ENCODE measurements at regions not wholly inside any gene's neighbourhood (a gene's known extent, or its start where the extent isn't known, plus 50 kb on each side); places are given as distances from the start of the nearest gene placed in this dataset.

- peak; percentile 81 for TF ChIP-seq RAD21 (IDR thresholded peaks at IDR 0.05; ENCODE audit: low read depth)
- no peak for TF ChIP-seq NFIC (IDR thresholded peaks at IDR 0.05)
- TF ChIP-seq, protein P1, sequence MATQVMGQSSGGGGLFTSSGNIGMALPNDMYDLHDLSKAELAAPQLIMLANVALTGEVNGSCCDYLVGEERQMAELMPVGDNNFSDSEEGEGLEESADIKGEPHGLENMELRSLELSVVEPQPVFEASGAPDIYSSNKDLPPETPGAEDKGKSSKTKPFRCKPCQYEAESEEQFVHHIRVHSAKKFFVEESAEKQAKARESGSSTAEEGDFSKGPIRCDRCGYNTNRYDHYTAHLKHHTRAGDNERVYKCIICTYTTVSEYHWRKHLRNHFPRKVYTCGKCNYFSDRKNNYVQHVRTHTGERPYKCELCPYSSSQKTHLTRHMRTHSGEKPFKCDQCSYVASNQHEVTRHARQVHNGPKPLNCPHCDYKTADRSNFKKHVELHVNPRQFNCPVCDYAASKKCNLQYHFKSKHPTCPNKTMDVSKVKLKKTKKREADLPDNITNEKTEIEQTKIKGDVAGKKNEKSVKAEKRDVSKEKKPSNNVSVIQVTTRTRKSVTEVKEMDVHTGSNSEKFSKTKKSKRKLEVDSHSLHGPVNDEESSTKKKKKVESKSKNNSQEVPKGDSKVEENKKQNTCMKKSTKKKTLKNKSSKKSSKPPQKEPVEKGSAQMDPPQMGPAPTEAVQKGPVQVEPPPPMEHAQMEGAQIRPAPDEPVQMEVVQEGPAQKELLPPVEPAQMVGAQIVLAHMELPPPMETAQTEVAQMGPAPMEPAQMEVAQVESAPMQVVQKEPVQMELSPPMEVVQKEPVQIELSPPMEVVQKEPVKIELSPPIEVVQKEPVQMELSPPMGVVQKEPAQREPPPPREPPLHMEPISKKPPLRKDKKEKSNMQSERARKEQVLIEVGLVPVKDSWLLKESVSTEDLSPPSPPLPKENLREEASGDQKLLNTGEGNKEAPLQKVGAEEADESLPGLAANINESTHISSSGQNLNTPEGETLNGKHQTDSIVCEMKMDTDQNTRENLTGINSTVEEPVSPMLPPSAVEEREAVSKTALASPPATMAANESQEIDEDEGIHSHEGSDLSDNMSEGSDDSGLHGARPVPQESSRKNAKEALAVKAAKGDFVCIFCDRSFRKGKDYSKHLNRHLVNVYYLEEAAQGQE (IDR thresholded peaks at IDR 0.05; ENCODE audit: low read depth), result no peak
Measured at GRCh38 chr7:130831817-130832481, 97.9 kb upstream of the KLF14 start.

DNA sequence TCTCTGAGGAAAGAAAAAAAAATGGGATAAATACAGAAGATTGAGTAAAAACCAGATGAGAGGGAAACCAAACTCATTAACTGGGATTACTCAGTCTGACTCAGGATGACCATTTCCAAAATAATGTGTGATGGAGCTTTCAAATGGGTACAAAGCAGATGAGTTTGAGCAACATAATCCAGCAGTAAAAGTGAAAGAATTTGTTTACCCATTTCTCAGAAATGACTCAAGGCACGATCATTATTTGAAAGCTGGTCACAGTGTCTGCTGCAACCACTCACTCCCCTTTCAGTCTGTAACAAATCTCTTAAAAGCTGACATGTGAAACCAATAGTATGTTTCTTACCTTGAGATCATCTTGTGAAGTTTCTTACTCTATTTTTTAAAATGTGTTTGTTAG is 104.7 kb upstream of the KLF14 start:
- TF ChIP-seq NFIC (IDR thresholded peaks at IDR 0.05) (no peak), FOXM1 (IDR thresholded peaks at IDR 0.05; ENCODE audit: borderline replicate concordance, low read depth) (no peak), EP300 (IDR thresholded peaks at IDR 0.05; ENCODE audit: borderline replicate concordance) (no peak), EGR1 (IDR thresholded peaks at IDR 0.05) (no peak), TCF12 (IDR thresholded peaks at IDR 0.05; ENCODE audit: low read depth) (no peak), MAX (IDR thresholded peaks at IDR 0.05) (no peak)

- no peak for TF ChIP-seq NFIC (IDR thresholded peaks at IDR 0.05)
- no peak for TF ChIP-seq TAF1 (IDR thresholded peaks at IDR 0.05; ENCODE audit: low read depth)
- TF ChIP-seq RAD21 (IDR thresholded peaks at IDR 0.05; ENCODE audit: low read depth), result no peak
- no peak for TF ChIP-seq USF1 (IDR thresholded peaks at IDR 0.05)
- no peak for TF ChIP-seq YY1 (IDR thresholded peaks at IDR 0.05; ENCODE audit: low read depth)
- TF ChIP-seq TCF12 (IDR thresholded peaks at IDR 0.05; ENCODE audit: low read depth), result no peak
- TF ChIP-seq FOXM1 (IDR thresholded peaks at IDR 0.05; ENCODE audit: borderline replicate concordance, low read depth), result no peak
- no peak for TF ChIP-seq ZBTB7A (IDR thresholded peaks at IDR 0.05; ENCODE audit: low read depth)
- TF ChIP-seq, protein P1 (IDR thresholded peaks at IDR 0.05; ENCODE audit: low read depth), result no peak
- TF ChIP-seq CREB1 (IDR thresholded peaks at IDR 0.05; ENCODE audit: low read depth), result no peak
- TF ChIP-seq EP300 (IDR thresholded peaks at IDR 0.05; ENCODE audit: borderline replicate concordance), result no peak
- TF ChIP-seq MAX (IDR thresholded peaks at IDR 0.05), result no peak
- TF ChIP-seq CEBPB (IDR thresholded peaks at IDR 0.05), result no peak
- no peak for TF ChIP-seq TEAD4 (IDR thresholded peaks at IDR 0.05)
- TF ChIP-seq EGR1 (IDR thresholded peaks at IDR 0.05), result no peak
Measured at GRCh38 chr7:130840599-130840998, 106.6 kb upstream of the KLF14 start.

GRCh38 chr7:130841416-130841815 is 107.4 kb upstream of the KLF14 start:
- TF ChIP-seq RAD21 (IDR thresholded peaks at IDR 0.05; ENCODE audit: low read depth) (no peak), NFIC (IDR thresholded peaks at IDR 0.05) (no peak), YY1 (IDR thresholded peaks at IDR 0.05; ENCODE audit: low read depth) (no peak), TCF12 (IDR thresholded peaks at IDR 0.05; ENCODE audit: low read depth) (no peak), EGR1 (IDR thresholded peaks at IDR 0.05) (no peak), CEBPB (IDR thresholded peaks at IDR 0.05) (no peak), ZBTB7A (IDR thresholded peaks at IDR 0.05; ENCODE audit: low read depth) (no peak), EP300 (IDR thresholded peaks at IDR 0.05; ENCODE audit: borderline replicate concordance) (no peak), CREB1 (IDR thresholded peaks at IDR 0.05; ENCODE audit: low read depth) (no peak), FOXM1 (IDR thresholded peaks at IDR 0.05; ENCODE audit: borderline replicate concordance, low read depth) (no peak), TAF1 (IDR thresholded peaks at IDR 0.05; ENCODE audit: low read depth) (no peak), USF1 (IDR thresholded peaks at IDR 0.05) (no peak), MAX (IDR thresholded peaks at IDR 0.05) (no peak), TEAD4 (IDR thresholded peaks at IDR 0.05) (no peak)
- TF ChIP-seq, protein P1 (IDR thresholded peaks at IDR 0.05; ENCODE audit: low read depth), result no peak

Data from Ishikawa (cell line).